OCI-LY7 (cell line): ENCODE measurements at regions not wholly inside any gene's neighbourhood (a gene's known extent, or its start where the extent isn't known, plus 50 kb on each side); places are given as distances from the start of the nearest gene placed in this dataset.

Experiments
- EZH2phosphoT487 ChIP-seq: fragments of 200-600 bp; sonication (generic); IDR thresholded peaks from 2 replicates; pipeline ENCODE4 v1.6.1; 2018; ENCODE audit warnings: low read depth, borderline replicate concordance, mild to moderate bottlenecking, mixed run types, antibody characterized with exemption, low read length, moderate library complexity, mixed read lengths
- TF ChIP-seq, protein P1 (sequence below): fragments of 200-600 bp; sonication (generic); conservative IDR thresholded peaks from 2 replicates; pipeline ENCODE4 v1.5.1; 2014; ENCODE audit warnings: mild to moderate bottlenecking, antibody characterized with exemption, low read length, moderate library complexity, mixed read lengths

DNA sequence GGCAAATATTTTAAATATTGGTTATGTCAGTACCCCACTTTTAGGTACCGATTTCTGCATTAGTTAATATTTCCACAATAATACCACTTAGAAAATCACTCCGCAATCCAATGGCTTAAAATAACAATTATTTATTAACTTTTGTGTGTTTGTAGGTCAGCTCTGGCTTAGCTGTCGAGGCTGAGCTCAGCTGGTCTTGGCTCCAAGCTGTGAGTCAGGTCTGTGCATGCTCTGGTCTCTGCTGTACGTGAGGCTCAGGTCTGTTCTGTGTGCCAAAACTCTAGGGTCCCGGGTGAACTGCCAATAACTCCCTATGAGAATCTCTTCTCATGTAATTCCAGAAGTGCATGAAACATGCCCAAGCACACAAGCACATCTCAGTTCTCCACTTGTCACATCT lies 245.8 kb upstream of the GK2 start:
- TF ChIP-seq, protein P1, sequence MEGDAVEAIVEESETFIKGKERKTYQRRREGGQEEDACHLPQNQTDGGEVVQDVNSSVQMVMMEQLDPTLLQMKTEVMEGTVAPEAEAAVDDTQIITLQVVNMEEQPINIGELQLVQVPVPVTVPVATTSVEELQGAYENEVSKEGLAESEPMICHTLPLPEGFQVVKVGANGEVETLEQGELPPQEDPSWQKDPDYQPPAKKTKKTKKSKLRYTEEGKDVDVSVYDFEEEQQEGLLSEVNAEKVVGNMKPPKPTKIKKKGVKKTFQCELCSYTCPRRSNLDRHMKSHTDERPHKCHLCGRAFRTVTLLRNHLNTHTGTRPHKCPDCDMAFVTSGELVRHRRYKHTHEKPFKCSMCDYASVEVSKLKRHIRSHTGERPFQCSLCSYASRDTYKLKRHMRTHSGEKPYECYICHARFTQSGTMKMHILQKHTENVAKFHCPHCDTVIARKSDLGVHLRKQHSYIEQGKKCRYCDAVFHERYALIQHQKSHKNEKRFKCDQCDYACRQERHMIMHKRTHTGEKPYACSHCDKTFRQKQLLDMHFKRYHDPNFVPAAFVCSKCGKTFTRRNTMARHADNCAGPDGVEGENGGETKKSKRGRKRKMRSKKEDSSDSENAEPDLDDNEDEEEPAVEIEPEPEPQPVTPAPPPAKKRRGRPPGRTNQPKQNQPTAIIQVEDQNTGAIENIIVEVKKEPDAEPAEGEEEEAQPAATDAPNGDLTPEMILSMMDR: no peak
- TF ChIP-seq EZH2phosphoT487: no peak
